Amniotic stem cell (primary cell): ENCODE measurements at regions not wholly inside any gene's neighbourhood (a gene's known extent, or its start where the extent isn't known, plus 50 kb on each side); places are given as distances from the start of the nearest gene placed in this dataset.

Experiments used
- DNase-seq: peaks from one replicate; lab custom pipeline; 2025; lab: John Stamatoyannopoulos, UW

DNA sequence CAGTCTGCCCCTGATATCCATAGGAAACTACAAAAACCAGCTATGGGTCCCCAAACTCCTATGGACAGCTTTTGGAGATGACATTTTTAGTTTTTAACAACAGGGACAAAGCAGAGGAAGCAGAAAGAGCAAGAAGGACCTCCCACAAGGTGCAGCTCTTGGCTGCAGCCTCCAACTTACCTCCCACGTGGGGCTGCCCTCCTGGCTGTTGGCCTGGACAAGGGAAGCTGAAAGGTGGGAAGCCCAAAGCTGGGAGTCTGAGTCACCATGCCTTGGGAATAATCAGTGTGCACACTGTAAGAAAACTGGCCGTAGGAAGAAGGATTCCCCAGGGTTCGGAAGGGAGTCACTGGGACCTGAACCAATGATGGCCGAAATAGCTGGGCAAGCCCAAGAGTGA, 51.8 kb upstream of the PAX1 start:
- no peak for DNase-seq

DNA sequence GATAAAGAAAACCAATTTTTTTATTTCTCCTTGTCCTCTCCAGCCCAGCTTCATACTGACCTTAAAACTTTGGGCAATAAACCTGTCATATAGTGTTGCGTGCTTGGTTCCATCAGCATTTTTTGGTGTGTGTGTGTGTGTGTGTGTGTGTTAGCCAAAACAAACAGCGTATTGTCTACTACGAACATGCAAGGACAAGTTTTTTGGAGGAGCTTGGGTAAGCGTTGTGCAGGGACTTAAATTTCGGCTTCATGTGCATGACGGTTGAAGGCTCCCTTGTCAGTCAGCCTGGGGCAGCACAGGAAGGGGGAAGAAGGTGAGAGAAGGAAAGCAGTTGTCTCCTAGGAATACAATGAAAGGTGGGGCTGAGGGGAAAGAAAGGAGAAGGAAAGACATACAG, 62.0 kb upstream of the PAX1 start:
- no peak for DNase-seq

- DNase-seq = no peak
Measured at GRCh38 chr20:21640556-21640955, 64.9 kb upstream of the PAX1 start.

- DNase-seq = no peak
Measured at GRCh38 chr20:21633829-21634228, 71.6 kb upstream of the PAX1 start.

DNA sequence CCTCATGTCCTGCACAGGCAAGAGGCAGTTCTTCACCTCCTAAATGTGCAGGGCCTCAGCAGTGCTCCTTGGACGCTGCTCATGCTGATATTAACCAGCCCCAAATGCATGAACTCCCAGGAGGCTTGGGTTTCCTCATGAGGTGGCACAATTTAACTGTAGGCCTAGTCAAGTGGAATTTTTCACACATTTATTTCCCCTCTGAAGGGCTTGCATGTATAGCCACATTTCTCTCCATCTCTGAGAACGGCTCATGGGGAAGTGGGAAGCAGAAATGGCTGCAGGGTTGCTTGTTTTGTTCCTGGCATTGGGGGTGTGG, 72.8 kb upstream of the PAX1 start:
- DNase-seq = no peak

DNA sequence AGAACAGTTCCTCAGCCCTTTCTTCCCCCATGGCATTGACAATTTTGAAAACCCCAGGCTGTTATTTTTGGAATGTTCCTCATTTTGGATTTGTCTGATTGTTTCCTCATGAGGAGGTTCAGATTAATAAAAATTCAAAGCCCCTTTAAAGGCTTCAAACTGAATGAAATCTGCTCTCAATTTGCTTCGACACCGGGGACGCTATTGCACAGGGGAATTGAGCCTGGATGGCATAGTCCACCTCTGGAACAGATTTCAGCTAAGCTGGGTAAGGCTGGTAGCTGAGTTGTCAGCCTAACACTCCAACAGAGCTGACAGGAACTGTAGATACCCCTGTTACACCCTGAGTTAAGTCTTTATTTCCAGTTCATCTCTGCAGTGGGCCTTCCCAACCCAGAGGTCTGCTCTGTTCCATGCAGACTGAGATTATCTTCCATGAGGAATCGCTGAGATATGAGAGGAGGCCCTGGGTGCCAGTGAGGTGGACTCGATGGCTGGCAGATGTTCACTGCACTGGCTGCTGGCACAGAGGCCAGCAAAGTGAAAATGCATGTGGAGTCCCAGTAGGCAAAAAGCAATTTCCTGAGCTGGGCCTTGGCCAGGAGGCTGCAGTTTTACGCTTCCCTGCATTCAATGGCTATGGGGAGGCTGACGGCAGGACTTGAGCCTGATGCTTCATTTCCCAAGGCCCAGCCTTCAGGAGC, 73.3 kb upstream of the PAX1 start:
- DNase-seq = no peak

- DNase-seq = no peak
Measured at GRCh38 chr20:21628800-21629199, 76.7 kb upstream of the PAX1 start.

DNA sequence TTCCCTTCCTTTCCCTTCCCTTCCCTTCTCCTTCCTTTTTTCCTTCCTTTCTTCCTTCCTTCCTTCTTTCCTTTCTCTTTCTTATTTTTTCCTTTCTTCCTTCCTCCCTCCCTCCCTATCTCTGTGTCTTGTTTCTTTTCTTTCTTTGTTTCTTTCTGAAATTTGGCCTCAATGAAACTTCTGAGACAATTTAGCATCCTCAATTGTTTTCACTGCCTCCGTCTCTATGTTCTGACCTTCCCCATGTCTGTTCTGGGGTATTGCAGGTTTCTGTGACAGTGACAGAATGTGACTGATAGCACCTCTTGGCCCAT, 81.7 kb upstream of the PAX1 start:
- DNase-seq = no peak

GRCh38 chr20:21623074-21623780, 82.2 kb upstream of the PAX1 start:
- no peak for DNase-seq

- DNase-seq = no peak
Measured at GRCh38 chr20:21622097-21622857, 83.2 kb upstream of the PAX1 start.

DNA sequence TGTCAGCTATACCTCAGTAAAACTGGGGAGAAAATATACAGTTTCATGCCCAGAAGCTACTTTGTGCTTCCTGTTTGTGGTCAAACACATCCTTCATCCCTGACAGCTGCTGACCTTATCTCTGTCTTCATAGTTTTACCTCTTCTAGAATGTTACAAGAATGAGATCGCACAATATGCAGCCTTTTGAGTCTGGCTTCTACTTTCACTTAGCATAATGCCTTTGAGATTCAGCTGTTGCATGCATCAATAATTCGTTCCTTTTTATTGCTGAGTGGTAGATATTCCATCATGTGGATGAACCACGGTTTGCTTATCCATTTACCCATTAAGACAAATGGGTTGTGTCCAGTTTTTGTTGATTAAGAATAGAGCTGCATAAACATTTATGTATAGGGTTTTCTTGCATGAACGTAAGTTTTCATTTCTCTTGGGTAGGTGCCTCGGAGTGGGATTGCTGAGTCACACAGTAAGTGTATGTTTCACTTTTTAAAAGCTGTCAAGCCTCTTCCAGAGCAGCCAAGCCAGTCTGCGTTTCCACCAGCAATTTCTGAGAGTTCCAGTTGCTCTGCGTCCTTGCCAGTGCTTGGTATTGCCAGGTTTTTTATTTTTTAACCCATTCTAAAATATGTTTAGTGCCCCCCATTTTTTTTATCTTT, 86.6 kb upstream of the PAX1 start:
- no peak for DNase-seq

- DNase-seq = peak; percentile 1
Measured at GRCh38 chr20:21615617-21616080, 89.8 kb upstream of the PAX1 start.

DNA sequence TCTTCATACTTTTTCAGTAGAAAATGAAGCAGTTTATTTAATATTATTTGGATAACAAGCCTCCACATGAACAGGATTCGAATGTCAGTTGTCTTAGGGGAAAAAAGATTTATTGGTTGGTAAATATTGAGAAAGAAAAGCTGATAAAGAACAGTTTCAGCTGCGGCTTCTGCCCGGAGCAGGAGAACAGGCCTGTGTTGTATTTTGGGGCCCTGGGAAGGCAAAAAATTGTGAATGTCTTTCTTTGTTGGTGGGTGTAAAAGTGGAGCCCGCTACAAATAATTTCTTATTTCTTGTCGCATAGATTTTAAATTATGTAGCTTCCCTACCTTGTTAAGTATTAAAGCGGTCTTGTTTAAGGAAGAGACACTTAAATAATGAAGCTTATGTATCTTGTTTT, 90.5 kb upstream of the PAX1 start:
- no peak for DNase-seq

- no peak for DNase-seq
Measured at GRCh38 chr20:21613512-21613911, 92.0 kb upstream of the PAX1 start.

- no peak for DNase-seq
Measured at GRCh38 chr20:21609981-21610380, 95.5 kb upstream of the PAX1 start.

DNA sequence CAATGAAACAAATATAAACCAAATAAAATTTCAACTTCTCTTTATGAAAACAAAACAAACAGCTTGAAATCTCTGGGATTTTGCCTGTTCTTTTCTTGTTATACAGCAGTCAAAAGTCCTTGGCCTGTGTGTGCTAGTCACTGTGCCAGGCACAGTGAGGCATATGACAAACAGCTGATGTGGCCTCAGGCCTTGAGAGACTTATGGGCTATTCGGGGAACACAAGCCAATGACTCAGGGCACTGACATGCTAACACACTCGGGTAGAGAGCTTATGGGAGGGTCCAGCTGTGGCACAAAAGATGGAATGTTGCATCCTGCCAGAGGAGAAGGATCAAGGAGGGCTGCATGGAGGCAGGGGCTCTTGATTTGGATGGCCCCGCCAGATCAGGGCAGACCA, 95.4 kb upstream of the NKX2-2 start:
- DNase-seq = no peak

GRCh38 chr20:21608777-21609176, 94.9 kb upstream of the NKX2-2 start:
- no peak for DNase-seq

DNA sequence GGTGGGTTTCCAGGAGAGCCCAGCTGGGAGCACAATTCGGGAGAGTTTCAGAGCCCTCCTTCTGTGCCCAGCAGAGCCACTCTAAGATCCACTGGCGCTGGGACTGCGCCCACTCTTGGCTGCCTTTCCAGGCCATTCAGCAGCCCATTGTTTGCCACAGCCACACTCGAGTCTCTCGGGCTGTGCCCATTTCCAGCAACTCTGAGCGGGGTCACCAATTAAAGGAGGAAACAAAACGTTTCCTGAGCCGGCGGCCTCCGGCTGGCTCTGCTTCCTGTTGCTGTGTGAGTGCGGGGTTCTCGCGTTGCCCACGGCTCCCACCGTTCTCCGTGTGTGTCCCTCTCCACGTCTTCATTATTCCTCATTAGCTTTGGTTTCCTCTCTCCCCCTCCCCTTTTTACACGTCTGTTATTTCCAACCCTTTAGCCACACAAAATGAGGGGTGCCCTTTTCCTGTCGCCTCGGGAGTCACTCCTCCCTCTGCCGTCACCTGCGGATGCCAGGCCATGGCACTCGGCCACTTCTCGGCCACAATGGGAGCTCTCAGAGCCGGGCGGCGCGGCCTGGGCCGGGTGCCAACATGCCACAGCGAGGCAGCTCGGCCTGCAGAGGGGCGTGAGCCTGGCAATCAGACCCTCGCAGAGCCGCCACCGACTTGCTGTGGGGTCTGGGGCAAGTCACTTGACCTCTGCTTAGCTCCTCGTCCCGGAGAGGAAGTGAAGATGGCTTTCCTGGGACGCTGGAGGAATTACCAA, 94.3 kb upstream of the NKX2-2 start:
- no peak for DNase-seq

DNA sequence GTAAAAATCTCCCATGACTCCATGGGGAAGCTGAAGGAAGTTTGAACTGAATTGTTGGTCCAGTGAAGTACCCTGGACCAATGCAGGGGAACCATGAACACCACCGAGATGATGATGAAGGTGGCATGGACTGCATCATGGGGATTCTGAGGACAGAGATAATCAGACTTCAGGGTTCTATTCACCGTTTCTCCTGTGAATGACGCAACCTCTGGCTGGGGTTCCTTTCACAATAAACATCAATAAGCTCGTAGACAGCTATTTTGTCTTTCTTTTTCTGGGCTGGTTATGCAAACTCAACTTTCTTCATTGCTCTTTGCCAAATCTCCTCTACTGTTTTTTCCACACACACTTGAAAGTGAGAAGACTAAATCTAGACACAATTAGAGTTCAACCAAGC, 87.9 kb upstream of the NKX2-2 start:
- DNase-seq = no peak

DNA sequence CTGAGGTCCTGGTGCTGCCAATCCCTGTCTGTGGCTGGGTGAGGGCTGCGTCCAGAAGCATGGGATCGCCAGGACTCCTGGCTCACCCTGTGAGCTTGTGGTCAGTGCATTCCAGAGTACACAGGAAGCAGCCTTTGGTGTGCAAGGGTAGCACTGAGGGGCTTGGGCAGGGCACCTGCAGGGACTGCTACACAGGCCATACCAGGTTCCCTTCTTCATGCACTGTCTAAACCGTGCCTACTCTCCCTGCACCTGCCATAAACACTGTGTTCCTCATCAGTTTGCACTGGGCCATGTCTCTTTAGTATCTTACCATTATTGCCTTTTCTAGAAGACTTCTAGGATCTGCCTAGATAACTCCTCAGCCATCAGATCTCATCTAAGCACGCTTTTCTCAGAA, 72.8 kb upstream of the NKX2-2 start:
- DNase-seq = no peak

GRCh38 chr20:21583486-21584168, 69.8 kb upstream of the NKX2-2 start:
- DNase-seq = no peak

GRCh38 chr20:21577551-21577950, 63.7 kb upstream of the NKX2-2 start:
- no peak for DNase-seq
